Memory B cell (primary cell): ENCODE measurements at regions not wholly inside any gene's neighbourhood (a gene's known extent, or its start where the extent isn't known, plus 50 kb on each side); places are given as distances from the start of the nearest gene placed in this dataset.
A peak's percentile ranks its signal among the peaks of the same experiment; 100 is the strongest.
"Not testable (repeated sequence)": the region's sequence is repeated elsewhere in the genome, so short reads cannot be mapped to it uniquely, and the experiment has no call there.

Source experiments
- ATAC-seq: fragments of 150-1000 bp; cut with Tn5 transposase; 2 replicates; pipeline ENCODE4 v1.10.0; 2021; ENCODE audit warnings: low read depth, mild to moderate bottlenecking, moderate library complexity
- DNase-seq, 2 donors: peaks; one replicate each; pipeline ENCODE4 v3.0.0; 2022; ENCODE audit warnings: low spot score in 2 of 2
- H3K27ac Mint-ChIP-seq: one replicate; pipeline ENCODE4 v1.8.0; 2022; ENCODE audit warnings: mild to moderate bottlenecking, moderate library complexity, mixed read lengths
- H3K27me3 Mint-ChIP-seq: one replicate; pipeline ENCODE4 v1.8.0; 2022; ENCODE audit warnings: mixed read lengths
- H3K36me3 Mint-ChIP-seq: one replicate; pipeline ENCODE4 v1.8.0; 2022; ENCODE audit warnings: mild to moderate bottlenecking, mixed read lengths
- H3K4me1 Mint-ChIP-seq: one replicate; pipeline ENCODE4 v1.8.0; 2022; ENCODE audit warnings: mixed read lengths
- H3K4me3 Mint-ChIP-seq: one replicate; pipeline ENCODE4 v1.8.0; 2022; ENCODE audit warnings: mild to moderate bottlenecking, moderate library complexity, mixed read lengths
- H3K9me3 Mint-ChIP-seq: one replicate; pipeline ENCODE4 v1.8.0; 2022; ENCODE audit warnings: mixed read lengths

- no peaks in the 10 kb centered on the region for H3K36me3 Mint-ChIP-seq
- H3K27ac Mint-ChIP-seq: no peak overlapping the region
- H3K4me3 Mint-ChIP-seq: no peak overlapping the region
- DNase-seq: no peak
- peaks cover under 1% of the 10 kb centered on the region for H3K27me3 Mint-ChIP-seq
- no peaks in the 10 kb centered on the region for H3K4me1 Mint-ChIP-seq
- H3K9me3 Mint-ChIP-seq: peaks cover 3% of the 10 kb centered on the region
- ATAC-seq: no peak
Measured at GRCh38 chr18:62629031-62629430, 86.3 kb upstream of the PHLPP1 start.

- H3K27ac Mint-ChIP-seq: no peak overlapping the region
- no peaks in the 10 kb centered on the region for H3K36me3 Mint-ChIP-seq
- peaks cover 3% of the 10 kb centered on the region for H3K9me3 Mint-ChIP-seq
- H3K4me3 Mint-ChIP-seq: no peak overlapping the region
- ATAC-seq (no peak), DNase-seq (no peak)
- peaks cover 13% of the 10 kb centered on the region for H3K27me3 Mint-ChIP-seq
- no peaks in the 10 kb centered on the region for H3K4me1 Mint-ChIP-seq
Measured at GRCh38 chr18:62631173-62631572, 84.2 kb upstream of the PHLPP1 start.

- Mint-ChIP-seq H3K36me3 (no peaks in the 10 kb centered on the region), H3K4me3 (no peak overlapping the region), H3K27me3 (peaks cover 13% of the 10 kb centered on the region), H3K4me1 (no peaks in the 10 kb centered on the region), H3K27ac (no peak overlapping the region), H3K9me3 (peaks cover 3% of the 10 kb centered on the region)
- no peak for DNase-seq
- ATAC-seq: no peak
Measured at GRCh38 chr18:62632788-62633455, 82.4 kb upstream of the PHLPP1 start.

- ATAC-seq: no peak
- no peak overlapping the region for H3K27ac Mint-ChIP-seq
- no peak overlapping the region for H3K4me3 Mint-ChIP-seq
- H3K4me1 Mint-ChIP-seq: no peaks in the 10 kb centered on the region
- no peaks in the 10 kb centered on the region for H3K36me3 Mint-ChIP-seq
- no peak for DNase-seq
- H3K27me3 Mint-ChIP-seq: peaks cover 15% of the 10 kb centered on the region
- H3K9me3 Mint-ChIP-seq: no peaks in the 10 kb centered on the region
Measured at GRCh38 chr18:62634458-62634857, 80.9 kb upstream of the PHLPP1 start.

GRCh38 chr18:62634979-62635630 lies 80.2 kb upstream of the PHLPP1 start:
- Mint-ChIP-seq H3K4me3 (no peak overlapping the region), H3K9me3 (no peaks in the 10 kb centered on the region), H3K4me1 (no peaks in the 10 kb centered on the region), H3K36me3 (no peaks in the 10 kb centered on the region), H3K27ac (no peak overlapping the region), H3K27me3 (peaks cover 15% of the 10 kb centered on the region)
- no peak for DNase-seq
- no peak for ATAC-seq

- Mint-ChIP-seq H3K27ac (no peak overlapping the region), H3K4me1 (no peaks in the 10 kb centered on the region), H3K27me3 (peaks cover 15% of the 10 kb centered on the region), H3K36me3 (no peaks in the 10 kb centered on the region), H3K4me3 (no peak overlapping the region), H3K9me3 (no peaks in the 10 kb centered on the region)
- ATAC-seq (no peak), DNase-seq (no peak)
Measured at GRCh38 chr18:62637403-62637802, 77.9 kb upstream of the PHLPP1 start.

- Mint-ChIP-seq H3K36me3 (no peaks in the 10 kb centered on the region), H3K9me3 (no peaks in the 10 kb centered on the region), H3K27me3 (peaks cover 15% of the 10 kb centered on the region), H3K4me3 (no peak overlapping the region), H3K27ac (no peak overlapping the region), H3K4me1 (no peaks in the 10 kb centered on the region)
- peak; percentile 41 to 45 for DNase-seq
- ATAC-seq: peak; percentile 78
Measured at GRCh38 chr18:62637807-62638687, 77.3 kb upstream of the PHLPP1 start.

- peaks cover 3% of the 10 kb centered on the region for H3K27me3 Mint-ChIP-seq
- no peaks in the 10 kb centered on the region for H3K36me3 Mint-ChIP-seq
- DNase-seq: no peak
- H3K27ac Mint-ChIP-seq: no peak overlapping the region
- no peaks in the 10 kb centered on the region for H3K9me3 Mint-ChIP-seq
- no peaks in the 10 kb centered on the region for H3K4me1 Mint-ChIP-seq
- no peak overlapping the region for H3K4me3 Mint-ChIP-seq
- no peak for ATAC-seq
Measured at GRCh38 chr18:62643181-62643580, 72.2 kb upstream of the PHLPP1 start.

- H3K27me3 Mint-ChIP-seq: no peaks in the 10 kb centered on the region
- no peaks in the 10 kb centered on the region for H3K9me3 Mint-ChIP-seq
- no peak for ATAC-seq
- no peaks in the 10 kb centered on the region for H3K36me3 Mint-ChIP-seq
- no peaks in the 10 kb centered on the region for H3K4me1 Mint-ChIP-seq
- no peak for DNase-seq
- H3K27ac Mint-ChIP-seq: no peak overlapping the region
- H3K4me3 Mint-ChIP-seq: no peak overlapping the region
Measured at GRCh38 chr18:62644773-62645172, 70.6 kb upstream of the PHLPP1 start.

- no peak for DNase-seq
- Mint-ChIP-seq H3K36me3 (no peaks in the 10 kb centered on the region), H3K4me1 (peaks cover 11% of the 10 kb centered on the region), H3K4me3 (no peak overlapping the region), H3K27me3 (no peaks in the 10 kb centered on the region), H3K27ac (no peak overlapping the region), H3K9me3 (no peaks in the 10 kb centered on the region)
- no peak for ATAC-seq
Measured at GRCh38 chr18:62647179-62647578, 68.2 kb upstream of the PHLPP1 start.

- no peak overlapping the region for H3K4me3 Mint-ChIP-seq
- ATAC-seq: no peak
- no peak overlapping the region for H3K27ac Mint-ChIP-seq
- H3K36me3 Mint-ChIP-seq: no peaks in the 10 kb centered on the region
- no peaks in the 10 kb centered on the region for H3K27me3 Mint-ChIP-seq
- no peak for DNase-seq
- H3K9me3 Mint-ChIP-seq: no peaks in the 10 kb centered on the region
- H3K4me1 Mint-ChIP-seq: peaks cover 11% of the 10 kb centered on the region
Measured at GRCh38 chr18:62648045-62648678, 67.2 kb upstream of the PHLPP1 start.

- Mint-ChIP-seq H3K27me3 (no peaks in the 10 kb centered on the region), H3K27ac (no peak overlapping the region), H3K4me1 (peaks cover 11% of the 10 kb centered on the region), H3K4me3 (peak overlapping the region; percentile 58), H3K36me3 (no peaks in the 10 kb centered on the region), H3K9me3 (no peaks in the 10 kb centered on the region)
- ATAC-seq (peak; percentile 39), DNase-seq (no peak)
Measured at GRCh38 chr18:62651276-62652056, 63.9 kb upstream of the PHLPP1 start.

GRCh38 chr18:62652057-62652629 lies 63.2 kb upstream of the PHLPP1 start:
- H3K36me3 Mint-ChIP-seq, H3K9me3 Mint-ChIP-seq, H3K27ac Mint-ChIP-seq, DNase-seq, H3K27me3 Mint-ChIP-seq: not testable (repeated sequence)
- peaks cover 11% of the 10 kb centered on the region for H3K4me1 Mint-ChIP-seq
- ATAC-seq: peak; percentile 51
- peak overlapping the region; percentile 46 for H3K4me3 Mint-ChIP-seq
